ENCODE measurements at regions not wholly inside any gene's neighbourhood (a gene's known extent, or its start where the extent isn't known, plus 50 kb on each side); places are given as distances from the start of the nearest gene placed in this dataset.

DNA sequence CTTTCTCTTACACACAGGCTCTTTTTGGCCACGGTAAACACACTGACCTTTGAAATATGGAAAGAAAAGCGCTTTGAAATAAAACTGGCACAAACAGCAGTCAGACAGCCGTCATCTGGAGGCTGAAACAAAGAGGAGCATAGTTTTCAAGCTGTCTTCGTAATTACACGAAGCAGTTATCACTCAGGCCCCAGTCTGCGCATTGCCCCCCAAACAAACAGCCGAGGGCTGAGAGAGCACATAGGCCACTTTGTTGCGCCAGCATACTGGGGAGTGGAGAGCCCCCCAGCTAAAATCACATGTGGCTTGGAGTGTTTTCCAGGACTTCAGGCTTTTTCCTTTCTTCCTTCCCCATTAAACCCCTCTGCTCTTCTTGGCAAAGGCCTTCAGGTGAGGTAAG is 142.9 kb upstream of the BTG1 start:
- TF ChIP-seq, protein P1, sequence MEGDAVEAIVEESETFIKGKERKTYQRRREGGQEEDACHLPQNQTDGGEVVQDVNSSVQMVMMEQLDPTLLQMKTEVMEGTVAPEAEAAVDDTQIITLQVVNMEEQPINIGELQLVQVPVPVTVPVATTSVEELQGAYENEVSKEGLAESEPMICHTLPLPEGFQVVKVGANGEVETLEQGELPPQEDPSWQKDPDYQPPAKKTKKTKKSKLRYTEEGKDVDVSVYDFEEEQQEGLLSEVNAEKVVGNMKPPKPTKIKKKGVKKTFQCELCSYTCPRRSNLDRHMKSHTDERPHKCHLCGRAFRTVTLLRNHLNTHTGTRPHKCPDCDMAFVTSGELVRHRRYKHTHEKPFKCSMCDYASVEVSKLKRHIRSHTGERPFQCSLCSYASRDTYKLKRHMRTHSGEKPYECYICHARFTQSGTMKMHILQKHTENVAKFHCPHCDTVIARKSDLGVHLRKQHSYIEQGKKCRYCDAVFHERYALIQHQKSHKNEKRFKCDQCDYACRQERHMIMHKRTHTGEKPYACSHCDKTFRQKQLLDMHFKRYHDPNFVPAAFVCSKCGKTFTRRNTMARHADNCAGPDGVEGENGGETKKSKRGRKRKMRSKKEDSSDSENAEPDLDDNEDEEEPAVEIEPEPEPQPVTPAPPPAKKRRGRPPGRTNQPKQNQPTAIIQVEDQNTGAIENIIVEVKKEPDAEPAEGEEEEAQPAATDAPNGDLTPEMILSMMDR (IDR thresholded peaks at IDR 0.05; ENCODE audit: low read length): no peak
- no peak for TF ChIP-seq EZH2phosphoT487 (IDR thresholded peaks at IDR 0.05; ENCODE audit: low read length)
